Left ventricle myocardium superior (tissue), 1 donor: ENCODE measurements at regions not wholly inside any gene's neighbourhood (a gene's known extent, or its start where the extent isn't known, plus 50 kb on each side); places are given as distances from the start of the nearest gene placed in this dataset.
"Not testable (repeated sequence)": the region's sequence is repeated elsewhere in the genome, so short reads cannot be mapped to it uniquely, and the experiment has no call there.

ENCODE experiments used
- ATAC-seq: fragments of 200-7000 bp; cut with Tn5 transposase; one replicate; pipeline ENCODE4 v1.9.1; 2020; ENCODE audit warnings: mild to moderate bottlenecking, moderate library complexity
- DNase-seq: peaks from one replicate; pipeline ENCODE4 v3.0.0-alpha.2; 2020
- intact Hi-C: fragments of 100-400 bp; cut with micrococcal nuclease; formaldehyde crosslinking; loops from one replicate; pipeline ENCODE4 v1.11.0; 2022
- donor health status: DM: no; HTN: yes; CAD: no; lungs with severe emphysema.

DNA sequence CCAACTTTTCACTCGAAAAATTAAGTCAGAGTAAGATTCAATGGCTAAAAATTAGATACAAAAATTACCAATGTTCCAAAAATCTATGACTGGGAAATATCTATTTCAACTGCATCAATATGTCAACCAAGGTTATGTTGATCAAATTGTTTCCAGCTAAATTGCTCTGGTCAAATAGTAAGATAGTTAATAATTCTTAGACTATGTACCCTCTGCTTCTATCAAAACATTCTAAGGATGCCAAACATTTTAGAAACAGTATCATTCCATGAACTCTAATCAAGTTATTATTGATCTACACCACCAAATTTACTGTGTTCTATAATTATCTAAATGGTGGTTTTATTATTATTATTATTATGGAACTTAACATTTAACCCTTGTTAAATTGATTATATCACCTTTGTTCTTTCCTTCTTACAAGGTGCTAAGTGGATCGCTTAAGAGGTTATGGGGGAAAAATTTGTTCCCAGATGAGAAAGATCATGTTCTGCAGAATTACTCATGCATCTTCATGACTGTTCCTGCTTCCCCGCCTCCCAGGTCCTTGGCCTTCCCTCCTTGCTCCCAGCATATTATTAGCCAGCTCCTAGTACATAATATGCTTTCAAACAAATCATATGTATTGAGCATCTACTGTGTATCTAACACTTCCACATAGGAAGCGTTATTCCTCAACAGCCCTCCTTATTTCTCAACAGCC, 240.5 kb upstream of the KRR1 start:
- intact Hi-C loops = no loop called here
- ATAC-seq = no peak

DNA sequence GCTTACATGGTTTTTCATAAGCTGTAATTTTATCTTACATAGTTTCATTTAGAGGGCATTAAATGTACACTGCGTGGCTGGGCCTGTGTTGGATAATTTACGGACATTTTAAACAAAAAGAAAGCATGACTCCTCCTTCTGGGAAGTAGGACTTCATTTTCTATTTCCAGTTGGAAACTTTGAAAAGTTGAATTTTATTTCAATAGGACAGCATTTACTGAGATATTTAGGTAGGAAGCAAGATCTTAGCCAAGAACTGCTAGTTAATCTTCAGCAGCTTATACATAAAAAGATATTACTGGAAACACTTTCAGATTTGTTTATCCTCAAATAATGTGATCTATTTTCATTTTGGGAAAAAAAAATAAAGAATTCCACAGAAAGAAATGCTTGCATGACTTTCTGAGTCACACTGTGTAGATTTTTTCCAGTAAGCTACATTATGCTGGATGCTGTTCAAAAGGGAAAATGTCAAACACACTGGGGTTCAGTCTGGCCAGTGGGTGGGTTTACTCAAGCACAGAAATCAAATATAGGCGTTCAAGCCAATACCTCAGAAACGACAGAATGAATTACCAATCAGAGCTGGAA, 239.4 kb upstream of the KRR1 start:
- no peak for ATAC-seq
- DNase-seq = no peak
- intact Hi-C loops = no loop called here

More for the DNA sequence above, 240.5 kb upstream of the KRR1 start:
- no peak for DNase-seq

DNA sequence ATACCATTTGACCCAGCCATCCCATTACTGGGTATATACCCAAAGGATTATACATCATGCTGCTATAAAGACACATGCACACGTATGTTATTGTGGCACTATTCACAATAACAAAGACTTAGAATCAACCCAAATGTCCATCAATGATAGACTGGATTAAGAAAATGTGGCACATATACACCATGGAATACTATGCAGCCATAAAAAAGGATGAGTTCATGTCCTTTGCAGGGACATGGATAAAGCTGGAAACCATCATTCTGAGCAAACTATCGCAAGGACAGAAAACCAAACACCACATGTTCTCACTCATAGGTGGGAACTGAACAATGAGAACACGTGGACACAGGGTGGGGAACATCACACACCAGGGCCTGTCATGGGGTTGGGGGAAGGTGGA, 237.6 kb upstream of the KRR1 start:
- intact Hi-C loops, DNase-seq, ATAC-seq: not testable (repeated sequence)

DNA sequence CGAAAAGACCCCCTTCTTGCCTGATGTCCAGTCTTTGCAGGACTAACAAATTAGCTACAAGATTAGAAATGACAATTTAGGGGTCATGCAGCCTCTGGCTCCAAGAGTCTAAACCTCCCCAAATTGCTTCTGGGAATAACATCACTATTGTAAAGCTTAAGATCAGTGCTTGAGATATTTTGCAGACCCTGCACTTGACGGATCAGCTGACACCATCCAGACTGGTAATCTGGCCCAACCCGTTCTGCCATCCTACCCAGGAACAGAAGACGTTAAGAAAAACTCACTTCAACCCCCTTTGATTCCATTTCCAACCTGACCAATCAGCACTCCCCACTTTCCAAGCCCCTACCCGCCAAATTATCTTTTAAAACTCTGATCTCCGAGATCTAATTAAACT, 236.7 kb upstream of the KRR1 start:
- ATAC-seq = no peak
- DNase-seq = no peak
- intact Hi-C loops = no loop called here

DNA sequence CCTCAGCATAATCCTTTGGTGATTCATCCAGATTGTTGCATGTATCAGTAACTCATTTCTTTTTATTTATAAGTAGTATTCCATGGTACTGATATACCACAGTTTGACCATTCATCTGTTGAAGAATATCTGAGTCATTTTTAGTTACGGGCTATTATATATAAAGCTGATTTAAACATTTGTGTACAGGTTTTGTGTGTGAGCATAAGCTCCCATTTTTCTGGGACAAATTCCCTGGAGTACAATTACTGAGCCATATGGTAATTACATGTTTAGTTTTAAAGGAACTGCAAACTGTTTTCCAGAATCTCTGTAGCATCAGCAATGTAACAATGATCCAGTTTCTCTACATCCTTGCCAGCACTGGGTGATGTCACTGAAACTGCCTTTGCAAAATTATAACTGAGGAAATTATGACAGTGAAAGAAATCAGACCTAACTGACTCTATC, 236.2 kb upstream of the KRR1 start:
- DNase-seq (no peak), ATAC-seq (no peak)
- intact Hi-C loops = no loop called here

DNA sequence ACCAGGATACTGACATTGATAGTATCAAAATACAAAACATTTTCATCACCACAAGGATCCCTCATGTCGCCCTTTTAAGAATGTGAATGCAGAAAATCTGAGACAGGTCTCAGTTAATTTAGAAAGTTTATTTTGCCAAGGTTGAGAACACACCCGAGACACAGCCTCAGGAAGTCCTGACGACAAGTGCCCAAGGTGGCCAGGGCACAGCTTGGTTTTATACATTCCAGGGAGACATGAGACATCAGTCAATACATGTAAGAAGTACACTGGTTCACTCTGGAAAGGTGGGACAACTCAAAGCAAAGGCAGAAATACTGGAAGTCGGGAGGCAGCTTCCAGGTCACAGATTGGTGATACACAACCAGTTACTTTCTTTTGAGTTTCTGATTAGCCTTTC, 235.2 kb upstream of the KRR1 start:
- intact Hi-C loops = no loop called here
- ATAC-seq (no peak), DNase-seq (no peak)

DNA sequence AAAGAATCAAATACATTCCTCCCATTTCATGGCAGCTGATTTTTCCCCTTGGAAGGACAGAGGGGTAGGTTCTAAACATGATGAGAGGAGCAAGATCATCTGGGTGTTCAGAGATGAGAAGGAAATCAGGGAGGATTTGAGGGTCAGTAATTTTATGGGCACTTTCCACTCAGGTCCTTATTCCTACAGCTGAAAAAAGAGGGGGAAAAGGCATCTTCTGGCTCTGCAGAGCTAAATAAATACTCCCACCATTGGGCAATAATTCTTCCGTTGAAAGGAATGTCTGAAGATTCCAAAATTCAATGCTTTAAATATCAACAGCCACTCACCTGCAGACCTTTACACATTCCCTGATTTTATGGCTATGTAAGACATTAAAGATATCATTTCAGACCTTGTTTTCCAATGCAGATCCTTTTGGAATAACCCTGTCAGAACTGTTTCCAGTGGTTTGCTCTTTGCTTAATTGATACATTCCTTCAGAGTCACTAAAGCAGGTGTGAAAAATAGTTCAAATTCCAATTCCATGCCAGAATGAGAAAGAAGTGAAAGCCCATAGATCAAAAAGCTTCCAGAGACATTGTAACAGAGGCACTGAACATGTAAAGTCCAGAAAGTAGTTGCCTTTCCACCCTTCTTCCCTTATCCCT, 233.3 kb upstream of the KRR1 start:
- intact Hi-C loops = no loop called here
- DNase-seq (no peak), ATAC-seq (no peak)

DNA sequence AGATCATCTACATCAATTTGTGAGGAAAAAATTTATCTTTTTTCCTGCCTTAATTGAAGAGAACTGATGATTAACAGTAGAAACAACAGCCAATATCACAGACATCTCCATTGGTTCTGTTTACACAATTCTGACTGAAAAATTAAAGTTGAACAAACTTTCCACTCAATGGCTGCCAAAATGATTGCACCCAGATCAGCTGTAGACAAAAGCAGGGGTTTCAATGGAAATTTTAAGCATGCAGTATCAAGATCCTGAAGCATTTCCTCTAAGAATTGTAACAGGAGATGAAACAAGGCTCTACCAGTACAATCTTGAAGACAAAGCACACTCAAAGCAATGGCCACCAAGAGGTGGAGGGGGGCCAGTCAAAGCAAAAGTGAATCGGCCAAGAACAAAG, 231.6 kb upstream of the KRR1 start:
- no peak for DNase-seq
- intact Hi-C loops = no loop called here
- ATAC-seq = no peak

DNA sequence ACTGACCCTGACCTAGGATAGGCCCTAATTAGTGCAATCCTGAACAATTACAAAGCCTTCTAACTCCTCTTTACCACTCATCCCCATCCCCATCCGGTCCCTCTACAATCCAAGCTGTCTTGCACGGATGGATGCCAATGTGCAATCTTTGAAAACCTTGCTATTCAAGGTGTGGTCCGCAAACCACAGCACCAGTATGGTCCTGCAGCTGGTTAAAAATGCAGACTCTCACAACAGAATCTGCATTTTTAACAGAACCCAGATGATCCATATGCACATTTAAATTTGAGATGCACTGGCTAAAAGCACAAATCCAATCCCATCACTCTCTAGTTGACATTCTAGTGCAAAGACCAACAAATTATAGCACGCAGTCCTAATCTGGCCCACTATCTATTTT, 230.6 kb upstream of the KRR1 start:
- intact Hi-C loops = no loop called here
- ATAC-seq (no peak), DNase-seq (no peak)

DNA sequence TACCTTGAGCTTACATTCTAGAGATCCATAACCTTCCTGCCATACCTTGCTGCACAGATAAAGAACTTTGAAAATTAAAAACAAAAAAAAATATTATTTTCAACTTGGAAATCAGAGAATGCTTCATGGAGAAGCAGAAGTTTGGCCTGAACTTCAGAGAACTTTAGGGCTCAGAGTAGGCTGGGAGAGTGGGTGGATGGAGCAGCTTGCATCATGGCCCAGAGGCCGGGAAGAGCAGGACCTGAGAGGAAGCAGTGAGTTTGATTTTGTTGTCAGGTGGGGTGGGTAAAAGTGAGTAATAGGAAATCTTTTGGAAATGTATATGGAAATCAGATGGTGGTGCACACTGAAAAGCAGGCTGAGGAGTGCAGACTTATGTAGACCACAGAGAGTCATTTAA, 228.5 kb upstream of the KRR1 start:
- intact Hi-C loops = no loop called here
- ATAC-seq (no peak), DNase-seq (no peak)

DNA sequence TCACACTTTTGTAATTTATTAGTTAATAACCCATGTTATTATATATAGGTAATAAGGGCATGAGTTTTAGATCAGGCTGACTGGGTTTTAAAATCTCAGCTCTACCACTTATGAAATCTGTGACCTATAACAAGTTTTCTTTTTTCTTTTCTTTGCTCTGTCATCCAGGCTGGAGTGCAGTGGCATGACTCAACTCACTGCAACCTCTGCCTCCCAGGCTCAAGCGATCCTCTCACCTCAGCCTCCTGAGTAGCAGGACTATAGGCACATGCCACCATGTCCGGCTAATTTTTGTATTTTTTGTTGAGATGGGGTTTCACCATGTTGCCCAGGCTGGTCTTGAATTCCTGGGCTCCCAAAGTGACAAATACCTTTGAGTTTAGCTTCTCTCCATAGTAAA, 227.7 kb upstream of the KRR1 start:
- DNase-seq, intact Hi-C loops, ATAC-seq: not testable (repeated sequence)

DNA sequence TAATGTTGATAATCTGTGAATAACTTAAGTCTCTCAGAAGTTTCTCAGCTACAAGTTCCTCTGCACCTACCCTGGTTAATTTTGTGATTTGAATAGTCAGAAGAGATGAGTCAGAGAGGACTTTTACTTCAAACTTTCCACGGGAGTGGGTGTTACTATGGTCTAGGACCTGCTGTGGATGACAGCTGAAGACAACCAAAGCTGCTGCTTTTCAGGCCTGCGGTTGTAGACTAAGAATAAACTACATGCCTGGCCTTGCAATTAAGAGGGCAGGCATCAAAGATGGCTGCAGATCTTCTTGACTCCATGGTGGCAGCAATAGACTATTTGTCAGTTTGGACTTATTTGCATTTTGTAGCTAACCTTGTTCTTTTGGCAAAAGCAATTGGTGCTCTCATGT, 227.1 kb upstream of the KRR1 start:
- ATAC-seq (no peak), DNase-seq (no peak)
- intact Hi-C loops = no loop called here

DNA sequence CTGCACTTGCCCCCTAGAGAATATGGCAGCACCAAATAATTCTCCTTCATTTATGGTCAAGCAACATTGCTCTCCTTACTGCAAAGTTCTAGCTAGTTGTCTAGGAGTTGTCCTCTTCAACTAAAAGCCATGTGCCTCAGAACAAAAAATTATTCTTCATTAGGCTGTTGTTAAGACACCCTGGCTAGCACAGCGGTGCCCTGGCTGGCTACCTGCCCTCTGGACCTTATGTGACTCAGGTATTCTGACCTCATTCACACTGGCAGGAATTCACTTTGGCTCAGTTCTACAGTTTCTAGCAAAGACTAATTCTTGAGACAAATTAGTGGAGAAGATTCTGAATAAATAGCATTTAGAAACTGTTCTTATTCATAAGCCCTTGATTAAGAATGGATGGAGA, 224.4 kb upstream of the KRR1 start:
- ATAC-seq (no peak), DNase-seq (no peak)
- intact Hi-C loops = no loop called here

DNA sequence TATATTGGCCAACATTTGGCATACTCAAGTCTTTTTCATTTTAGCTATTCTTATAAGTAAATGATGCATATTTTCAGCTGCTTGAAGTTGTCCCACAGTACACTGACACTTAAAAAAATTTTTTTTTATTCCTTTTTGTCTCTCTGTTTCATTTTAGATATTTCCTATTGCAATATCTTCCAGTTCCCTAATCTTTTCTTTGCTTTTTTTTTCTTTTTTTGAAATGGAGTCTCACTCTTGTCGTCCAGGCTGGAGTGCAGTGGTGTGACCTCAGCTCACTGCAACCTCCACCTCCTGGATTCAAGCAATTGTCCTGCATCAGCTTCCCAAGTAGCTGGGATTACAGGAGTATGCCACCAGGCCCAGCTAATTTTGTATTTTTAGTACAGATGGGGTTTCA, 217.4 kb upstream of the KRR1 start:
- intact Hi-C loops = no loop called here
- DNase-seq (no peak), ATAC-seq (no peak)

DNA sequence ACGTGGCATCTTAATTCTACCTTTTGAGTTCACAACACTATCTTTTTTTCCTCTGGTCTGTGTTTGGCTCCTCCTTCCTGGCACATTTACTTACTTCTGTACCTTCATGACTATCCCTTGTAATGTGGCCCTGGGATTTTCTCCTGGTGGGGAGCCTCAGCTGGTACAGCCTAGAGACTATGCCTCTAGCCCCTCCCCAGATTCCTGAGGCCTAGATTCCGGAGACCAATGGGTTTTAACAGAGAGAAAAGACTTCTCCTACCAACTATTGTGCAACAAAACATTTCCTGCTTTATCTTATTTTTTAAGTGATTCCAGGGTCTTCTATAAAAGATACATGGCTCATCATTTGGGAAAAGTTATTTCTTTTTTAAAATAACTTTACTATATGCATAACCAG, 216.2 kb upstream of the KRR1 start:
- intact Hi-C loops = no loop called here
- no peak for ATAC-seq
- DNase-seq = no peak

DNA sequence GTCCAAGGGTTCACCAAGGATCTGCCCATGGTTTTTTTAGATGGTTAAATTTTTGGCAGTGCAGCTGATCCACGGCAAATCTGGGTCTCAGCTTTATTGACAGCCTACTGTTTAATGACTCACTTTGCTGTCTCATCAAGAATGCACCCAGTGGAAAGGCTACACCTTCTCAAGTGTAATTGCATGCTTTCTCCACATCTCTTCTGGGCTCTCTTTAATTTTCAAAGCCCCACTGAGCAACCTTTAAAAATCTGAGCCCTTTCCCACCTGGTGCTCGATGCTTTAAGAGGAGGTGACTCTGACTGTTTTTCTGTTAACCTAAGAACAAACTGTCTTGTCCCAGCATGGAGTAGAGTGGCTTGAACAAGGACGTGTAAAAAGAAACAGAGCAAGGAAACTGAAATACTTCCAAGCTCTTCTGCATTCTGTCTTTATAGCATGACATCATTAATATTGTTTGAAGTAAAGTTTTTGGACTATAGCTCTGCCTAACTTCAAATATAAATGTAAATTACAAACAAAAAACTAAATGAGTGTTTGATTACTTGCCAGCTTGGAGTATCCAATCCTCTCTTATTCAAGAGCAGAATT, 214.2 kb upstream of the KRR1 start:
- intact Hi-C loops = no loop called here
- no peak for ATAC-seq

DNA sequence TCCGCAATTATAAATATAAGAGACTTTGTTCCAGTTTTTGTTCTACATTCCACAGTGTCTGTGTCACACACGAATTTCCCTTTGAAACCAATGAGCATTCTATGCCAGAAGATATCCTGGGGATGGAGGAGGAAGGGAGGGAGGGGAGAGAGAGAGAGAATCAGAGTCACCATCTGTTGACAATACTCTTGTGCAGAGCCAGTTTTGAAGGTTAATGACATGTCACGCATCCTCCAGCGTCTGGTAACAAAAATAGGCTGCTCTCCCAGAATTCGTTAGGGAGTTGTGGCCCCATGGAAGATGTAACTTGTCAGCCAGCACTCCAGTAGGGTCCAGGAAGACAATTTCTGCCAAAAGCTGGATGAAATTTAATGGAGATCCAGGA, 213.5 kb upstream of the KRR1 start:
- DNase-seq (no peak), ATAC-seq (peak; percentile 86)
- intact Hi-C loops = no loop called here

More for the DNA sequence above, 214.2 kb upstream of the KRR1 start:
- DNase-seq = no peak

DNA sequence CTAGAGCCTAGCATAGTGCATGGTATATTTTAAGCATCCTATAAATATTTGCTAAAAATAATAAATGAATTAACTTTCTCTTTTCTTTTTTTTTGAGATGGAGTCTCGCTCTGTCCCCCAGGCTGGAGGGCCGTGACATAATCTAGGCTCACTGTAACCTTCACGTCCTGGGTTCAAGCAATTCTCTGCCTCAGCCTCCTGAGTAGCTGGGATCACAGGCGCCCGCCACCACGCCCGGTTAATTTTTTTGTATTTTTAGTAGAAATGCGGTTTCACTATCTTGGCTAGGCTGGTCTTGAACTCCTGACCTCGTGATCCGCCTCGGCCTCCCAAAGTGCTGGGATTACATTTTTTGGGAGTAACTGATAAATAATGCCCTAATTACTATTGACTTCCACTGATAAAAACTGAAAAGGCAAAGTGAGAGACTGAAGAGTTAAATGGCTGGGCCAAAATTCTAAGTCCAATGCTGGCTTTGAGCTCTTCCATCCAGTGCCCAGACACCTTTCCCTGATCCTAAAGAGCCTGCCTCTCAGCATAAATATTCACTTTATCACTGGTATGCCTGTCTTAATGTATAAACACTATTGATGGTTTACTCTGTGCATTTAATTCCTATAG, 213.0 kb upstream of the KRR1 start:
- DNase-seq = no peak
- ATAC-seq = no peak
- intact Hi-C loops = no loop called here

DNA sequence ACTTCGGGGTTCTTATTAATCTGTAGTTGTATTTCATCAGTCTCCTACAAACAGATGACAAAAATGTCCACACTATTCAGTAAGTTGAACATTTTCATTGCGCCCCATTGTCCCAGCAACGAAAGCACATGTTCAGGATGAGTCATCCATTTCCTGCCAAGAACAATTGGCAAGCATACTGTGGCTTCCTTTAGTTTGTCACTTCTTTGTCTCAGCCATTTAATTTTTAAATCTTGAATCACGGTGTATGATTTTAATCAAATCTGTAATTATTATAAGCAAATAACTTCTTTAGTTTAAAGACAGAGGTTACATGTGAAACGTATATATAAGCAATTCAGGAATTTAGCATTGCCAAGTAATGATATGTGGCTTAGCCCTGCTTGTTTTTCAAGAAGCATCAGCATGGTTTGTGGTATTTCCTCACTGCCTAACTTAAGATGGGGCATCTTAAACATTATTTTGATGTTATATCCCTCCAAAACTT, 211.3 kb upstream of the KRR1 start:
- intact Hi-C loops = no loop called here
- DNase-seq = no peak
- peak; percentile 83 for ATAC-seq

DNA sequence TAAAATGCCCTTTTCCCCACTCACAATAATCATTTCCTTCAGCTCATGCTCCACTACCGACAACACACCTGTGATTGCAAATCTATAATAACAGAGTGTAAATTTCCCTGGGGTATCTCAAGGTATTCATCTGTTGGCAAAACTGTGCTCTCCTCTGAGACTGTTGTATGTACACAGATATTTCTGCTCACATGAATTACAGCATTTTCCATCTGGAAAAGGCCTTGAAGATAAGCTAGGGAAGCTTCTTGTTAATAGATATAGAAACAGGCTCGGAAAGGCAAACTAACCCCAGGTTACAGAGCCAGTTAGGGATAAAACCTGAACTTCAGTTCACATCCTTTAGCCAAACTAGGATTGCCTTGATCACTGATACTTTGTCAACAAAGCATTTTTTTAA, 210.4 kb upstream of the KRR1 start:
- ATAC-seq = no peak
- intact Hi-C loops = no loop called here
- DNase-seq = no peak
